HG03039 (cell line): ENCODE measurements at regions not wholly inside any gene's neighbourhood (a gene's known extent, or its start where the extent isn't known, plus 50 kb on each side); places are given as distances from the start of the nearest gene placed in this dataset.

Source experiments
- ATAC-seq: cut with Tn5 transposase; IDR thresholded peaks from one replicate; pipeline ENCODE4 v1.9.1; 2021; ENCODE audit warnings: mild to moderate bottlenecking, moderate library complexity; ENCODE audit not compliant: unreplicated experiment

GRCh38 chr5:112625246-112625645 is 112.4 kb upstream of the APC start:
- ATAC-seq = no peak

GRCh38 chr5:112625689-112626438 is 111.8 kb upstream of the APC start:
- ATAC-seq = no peak

- ATAC-seq = no peak
Measured at GRCh38 chr5:112626715-112627114, 111.0 kb upstream of the APC start.

- ATAC-seq = no peak
Measured at GRCh38 chr5:112628214-112628980, 109.3 kb upstream of the APC start.

- ATAC-seq = no peak
Measured at GRCh38 chr5:112630246-112631009, 107.3 kb upstream of the APC start.

- no peak for ATAC-seq
Measured at GRCh38 chr5:112634166-112634565, 103.5 kb upstream of the APC start.

- ATAC-seq = no peak
Measured at GRCh38 chr5:112634796-112635195, 102.9 kb upstream of the APC start.

GRCh38 chr5:112635276-112635675 is 102.4 kb upstream of the APC start:
- no peak for ATAC-seq

- no peak for ATAC-seq
Measured at GRCh38 chr5:112635771-112636731, 101.6 kb upstream of the APC start.

GRCh38 chr5:112636751-112637150 is 100.9 kb upstream of the APC start:
- no peak for ATAC-seq

- ATAC-seq = no peak
Measured at GRCh38 chr5:112637343-112637742, 100.3 kb upstream of the APC start.

- ATAC-seq = no peak
Measured at GRCh38 chr5:112640546-112640945, 97.1 kb upstream of the APC start.

- ATAC-seq = no peak
Measured at GRCh38 chr5:112641515-112642110, 96.1 kb upstream of the APC start.

GRCh38 chr5:112642885-112643284 is 94.8 kb upstream of the APC start:
- no peak for ATAC-seq

- ATAC-seq = no peak
Measured at GRCh38 chr5:112643339-112643971, 94.2 kb upstream of the APC start.

- no peak for ATAC-seq
Measured at GRCh38 chr5:112646139-112646936, 91.3 kb upstream of the APC start.

- ATAC-seq = no peak
Measured at GRCh38 chr5:112647428-112647827, 90.3 kb upstream of the APC start.

- ATAC-seq = no peak
Measured at GRCh38 chr5:112648264-112648663, 89.4 kb upstream of the APC start.

GRCh38 chr5:112649882-112650281 is 87.8 kb upstream of the APC start:
- ATAC-seq = no peak
